Bone marrow (tissue), 2 donors: ENCODE measurements at regions not wholly inside any gene's neighbourhood (a gene's known extent, or its start where the extent isn't known, plus 50 kb on each side); places are given as distances from the start of the nearest gene placed in this dataset.

ENCODE experiments used
- DNase-seq, 2 donors: peaks; one replicate each; lab custom pipeline; 2025; lab: John Stamatoyannopoulos, UW

DNA sequence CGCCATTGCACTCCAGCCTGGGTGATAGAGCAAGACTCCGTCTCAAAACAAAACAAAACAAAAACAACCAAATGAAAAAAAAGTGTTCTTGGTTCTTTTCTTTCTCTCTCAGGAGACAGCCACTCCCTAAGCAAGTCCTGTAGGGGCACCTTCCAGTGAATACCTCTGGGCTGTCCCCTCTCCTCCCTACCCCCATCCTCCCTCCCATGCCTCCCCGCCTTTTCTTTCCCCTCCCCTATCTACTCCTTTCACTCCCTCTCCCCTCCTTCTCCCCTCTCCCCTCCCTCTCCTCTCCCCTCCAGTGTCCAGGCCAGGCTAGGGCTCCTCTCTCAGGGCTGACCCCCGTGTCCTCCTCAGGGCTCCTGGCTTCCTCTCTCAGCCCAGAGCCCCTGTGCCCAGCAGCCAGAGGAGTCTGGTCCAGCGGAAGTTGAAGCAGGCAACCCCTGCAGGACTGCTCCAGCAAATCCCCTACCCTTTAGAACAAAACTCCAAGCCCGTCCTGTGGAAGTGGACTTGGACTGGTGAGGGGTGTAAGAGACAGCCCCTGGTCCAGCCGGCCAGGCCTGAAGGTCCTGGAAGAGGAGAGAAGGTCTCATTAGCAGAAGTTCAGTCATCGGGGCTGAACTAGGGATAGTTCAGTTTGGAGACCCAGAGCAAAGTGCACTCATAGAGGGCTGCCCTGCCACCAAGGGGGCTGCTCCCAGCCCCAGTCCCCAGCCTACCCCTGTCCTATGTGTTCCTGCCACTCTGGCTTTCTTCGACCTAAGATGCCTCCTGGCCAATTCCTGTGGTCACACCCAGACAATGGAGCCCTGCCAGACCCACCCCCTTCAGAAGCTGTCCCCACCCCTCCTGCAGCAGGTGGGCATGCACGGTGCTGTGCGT, 79.8 kb upstream of the IQSEC1 start:
- DNase-seq = no peak

GRCh38 chr3:13150624-13151023, 77.4 kb upstream of the IQSEC1 start:
- DNase-seq = no peak

DNA sequence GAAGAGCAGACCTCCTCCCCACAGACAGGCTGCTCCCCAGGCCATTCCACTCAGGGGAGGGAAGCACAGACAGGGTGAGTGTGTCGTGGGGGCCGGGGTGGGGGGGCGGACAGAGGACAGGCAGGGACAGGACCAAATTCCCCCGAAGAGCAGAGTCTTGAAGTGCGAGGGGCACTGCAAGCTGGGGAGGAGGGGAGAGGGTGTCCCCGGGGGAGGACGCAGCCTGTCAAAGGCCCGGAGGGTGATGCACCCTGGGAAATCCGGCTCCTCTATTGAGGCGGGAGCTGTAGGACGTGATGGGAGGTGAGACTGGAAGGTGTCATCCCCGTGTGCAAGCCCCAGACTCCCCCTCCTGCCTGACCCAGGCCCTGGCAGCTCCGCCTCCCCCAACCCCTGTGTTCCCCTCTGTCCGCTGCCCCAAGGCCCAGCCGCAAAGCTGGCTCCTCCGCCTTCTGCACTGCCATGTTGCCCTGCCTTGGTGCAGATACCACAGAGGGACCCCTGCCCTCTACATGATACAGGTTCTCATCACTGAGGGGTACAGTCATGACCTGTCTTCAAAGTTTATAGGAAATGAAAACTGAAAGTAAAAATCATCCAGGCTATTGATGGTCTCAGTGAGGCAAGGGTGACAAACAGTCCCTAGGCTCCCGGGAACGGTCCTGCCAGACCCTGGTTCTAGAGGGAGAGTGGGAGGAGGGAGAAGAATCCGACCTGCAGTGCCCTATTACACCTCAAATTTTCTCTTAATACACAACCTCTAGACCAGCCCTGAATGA, 76.3 kb upstream of the IQSEC1 start:
- no peak for DNase-seq

DNA sequence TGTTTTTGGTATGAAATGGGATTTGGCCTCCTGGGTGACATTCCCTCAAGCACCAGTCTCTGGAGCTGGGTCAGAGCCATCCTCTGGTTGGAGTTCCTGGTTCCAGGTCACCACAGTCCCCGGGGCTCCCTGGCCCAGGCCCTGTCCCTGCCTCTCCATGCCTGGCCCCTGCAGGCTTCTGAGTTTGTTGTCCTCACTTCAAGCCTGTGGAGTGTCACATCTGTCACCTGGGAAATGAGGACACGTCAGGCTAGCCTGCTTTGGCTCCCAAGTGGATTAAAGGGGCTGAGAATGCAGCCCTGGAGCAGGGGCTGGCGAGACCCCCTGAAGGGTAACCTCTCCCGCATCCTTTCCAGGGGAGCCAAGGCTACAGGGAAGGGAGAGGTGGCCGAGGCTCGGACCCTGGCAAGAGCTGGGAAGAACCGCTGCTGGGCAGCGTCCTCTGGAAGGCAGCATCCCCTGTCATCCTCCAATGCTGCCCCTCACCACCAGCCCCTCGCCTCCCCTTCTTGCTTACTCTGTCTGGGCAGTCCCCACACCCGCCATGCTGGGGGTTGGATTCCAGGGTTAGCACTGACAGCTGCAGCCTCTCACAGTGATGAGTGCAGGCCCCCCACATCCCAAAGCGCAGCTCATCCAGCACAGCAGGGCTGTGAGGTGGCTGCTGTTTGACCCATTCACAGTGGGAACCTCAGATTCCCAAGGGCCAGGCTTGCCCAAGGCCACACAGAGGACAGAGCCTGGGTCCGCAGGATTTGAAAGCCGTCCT, 75.5 kb upstream of the IQSEC1 start:
- DNase-seq = no peak

DNA sequence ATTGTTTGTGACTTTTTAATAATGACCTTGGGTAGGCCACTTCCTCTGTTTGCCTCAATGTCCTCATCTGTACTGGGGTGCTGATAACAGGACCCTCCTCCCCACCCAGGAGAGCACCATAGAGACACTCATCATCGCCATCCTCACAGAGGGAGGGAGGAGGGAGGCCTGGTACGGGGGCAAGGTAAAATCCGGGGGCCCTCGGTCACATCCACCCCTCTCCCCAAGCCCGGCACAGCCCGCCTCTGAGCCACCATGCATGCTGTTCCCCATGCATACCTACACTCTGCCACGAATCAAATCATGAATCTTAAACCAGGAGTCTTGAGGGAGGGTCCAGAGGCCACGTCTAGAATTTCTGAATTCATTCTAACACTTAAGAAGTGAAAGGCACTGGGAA, 74.9 kb upstream of the IQSEC1 start:
- DNase-seq = no peak

GRCh38 chr3:13147344-13147743, 74.1 kb upstream of the IQSEC1 start:
- DNase-seq = no peak

DNA sequence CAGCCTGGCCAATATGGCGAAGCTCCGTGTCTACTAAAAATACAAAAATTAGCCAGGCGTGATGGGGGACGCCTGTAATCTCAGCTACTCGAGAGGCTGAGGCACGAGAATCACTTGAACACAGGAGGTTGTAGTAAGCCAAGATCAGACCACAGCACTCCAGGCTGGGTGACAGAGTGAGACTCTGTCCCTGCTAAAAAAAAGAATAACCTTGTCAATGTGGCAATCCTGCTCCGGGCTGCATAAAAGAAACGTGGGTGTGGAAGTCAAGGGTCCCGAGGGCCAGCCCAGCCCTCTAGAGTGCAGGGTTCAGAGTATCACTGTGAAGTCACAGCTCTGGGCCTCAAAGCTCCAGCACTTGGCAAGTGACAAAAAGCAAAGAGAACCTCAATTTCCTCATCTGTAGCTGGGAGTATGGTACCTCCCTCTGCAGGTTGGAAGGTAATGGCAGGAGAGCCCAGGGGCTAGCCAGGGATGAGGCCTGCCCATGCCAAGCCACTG, 73.5 kb upstream of the IQSEC1 start:
- no peak for DNase-seq

DNA sequence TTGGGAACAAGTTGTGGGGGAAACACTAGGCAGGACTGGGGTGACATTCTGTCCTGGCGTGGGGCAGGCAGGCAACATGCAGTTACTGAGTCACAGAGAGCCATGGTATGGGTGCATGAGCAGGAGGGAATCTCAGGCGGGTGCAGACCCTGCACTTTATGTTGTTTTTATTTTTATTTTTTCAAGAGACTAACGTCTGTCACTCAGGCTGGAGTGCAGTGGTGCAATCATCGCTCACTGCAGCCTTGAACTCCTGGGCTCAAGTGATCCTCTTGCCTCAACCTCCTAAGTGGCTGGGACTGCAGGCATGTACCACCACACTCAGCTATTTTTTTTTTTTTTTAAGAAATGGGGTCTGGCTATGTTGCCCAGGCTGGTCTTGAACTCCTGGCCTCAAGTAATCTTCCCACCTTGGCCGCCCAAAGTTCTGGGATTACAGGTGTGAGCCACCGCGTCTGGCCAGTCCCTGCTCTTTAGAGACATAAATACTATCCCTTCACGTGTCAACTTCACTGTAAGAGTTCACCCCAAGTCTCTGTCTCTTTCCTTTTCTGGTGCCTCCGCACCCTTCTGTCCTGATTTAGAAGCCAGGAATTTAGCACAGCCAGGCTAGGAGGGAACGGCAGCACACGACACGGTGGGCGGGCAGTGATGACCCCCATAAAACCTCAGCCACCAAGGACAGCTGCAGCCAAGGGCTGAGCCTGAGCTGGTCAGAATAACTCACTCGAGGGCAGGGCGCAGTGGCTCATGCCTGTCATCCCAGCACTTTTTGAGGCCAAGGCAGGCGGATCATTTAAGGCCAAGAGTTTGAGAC, 72.8 kb upstream of the IQSEC1 start:
- DNase-seq = no peak

GRCh38 chr3:13145131-13145825, 72.0 kb upstream of the IQSEC1 start:
- DNase-seq = no peak

DNA sequence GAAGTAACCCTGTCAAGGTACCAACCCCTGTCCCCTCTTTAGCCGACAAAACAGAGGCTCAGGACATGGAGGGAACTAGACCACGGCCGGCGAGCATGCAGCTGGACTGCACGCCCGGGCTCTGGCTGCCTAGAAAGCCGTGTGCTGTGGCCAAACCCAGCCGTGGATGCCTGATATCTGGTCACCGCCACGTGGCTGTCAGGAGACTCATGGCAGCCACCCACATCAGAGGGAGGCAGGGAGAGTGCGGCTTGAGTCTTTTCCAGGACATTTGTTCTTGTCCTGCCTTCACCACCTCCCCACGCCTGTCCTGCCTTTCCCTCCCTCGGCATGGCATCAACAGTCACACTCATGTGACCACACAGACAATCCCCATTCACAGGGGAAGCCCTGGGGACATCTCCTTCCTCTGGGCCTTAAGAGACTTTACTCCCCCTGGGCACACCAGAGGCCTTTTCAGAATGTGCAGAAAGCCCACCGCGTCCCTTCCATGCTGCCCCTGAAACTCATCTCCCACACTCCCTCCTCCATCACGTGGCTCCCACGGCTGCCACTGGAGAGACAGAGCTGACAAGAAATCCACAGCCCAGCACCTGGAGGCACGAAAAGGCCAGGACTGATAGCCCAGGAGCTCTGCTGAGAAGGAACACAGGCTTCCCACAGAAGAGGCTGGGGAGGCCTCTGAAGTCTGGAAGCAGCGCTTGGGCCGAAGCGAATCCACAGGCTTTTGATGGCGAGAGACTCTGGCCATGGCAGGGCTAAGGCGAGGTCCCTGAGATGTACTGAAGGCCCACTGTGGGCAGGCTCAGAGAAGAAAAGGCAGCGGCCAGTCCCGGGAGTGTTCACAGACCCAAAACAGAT, 71.2 kb upstream of the IQSEC1 start:
- no peak for DNase-seq

DNA sequence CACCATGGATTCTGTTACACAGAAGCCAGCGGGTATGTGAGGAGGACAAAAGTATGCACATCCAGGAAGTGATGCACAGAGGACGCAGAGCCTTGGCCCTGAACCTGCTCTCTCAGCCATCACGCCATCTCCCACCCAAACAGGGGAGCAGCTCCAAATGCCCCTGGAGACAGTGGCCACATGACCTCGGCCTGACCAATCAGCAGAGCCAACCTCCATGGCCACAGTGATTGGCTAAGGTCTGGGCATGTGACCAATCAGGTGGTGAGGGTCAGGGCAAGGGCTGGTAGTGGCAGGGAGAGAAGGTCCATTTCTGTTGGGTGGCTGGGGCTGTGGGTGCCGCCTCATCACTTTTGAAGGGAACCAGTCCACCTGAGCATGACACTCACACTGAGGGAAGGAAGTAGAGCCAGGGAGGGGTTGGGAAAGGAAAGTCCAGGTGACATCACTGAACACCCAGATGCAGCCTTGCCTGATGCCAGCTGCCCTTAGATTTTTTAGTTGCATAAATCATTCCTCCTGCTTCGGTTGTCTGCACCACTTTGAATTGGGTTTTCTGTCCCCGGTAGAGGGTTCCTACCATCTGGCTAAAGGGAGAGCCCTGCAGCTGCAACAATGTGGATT, 70.3 kb upstream of the IQSEC1 start:
- DNase-seq = no peak

GRCh38 chr3:13142552-13143380, 69.5 kb upstream of the IQSEC1 start:
- DNase-seq = no peak

- DNase-seq = no peak
Observed at GRCh38 chr3:13141991-13142412, 68.8 kb upstream of the IQSEC1 start.

DNA sequence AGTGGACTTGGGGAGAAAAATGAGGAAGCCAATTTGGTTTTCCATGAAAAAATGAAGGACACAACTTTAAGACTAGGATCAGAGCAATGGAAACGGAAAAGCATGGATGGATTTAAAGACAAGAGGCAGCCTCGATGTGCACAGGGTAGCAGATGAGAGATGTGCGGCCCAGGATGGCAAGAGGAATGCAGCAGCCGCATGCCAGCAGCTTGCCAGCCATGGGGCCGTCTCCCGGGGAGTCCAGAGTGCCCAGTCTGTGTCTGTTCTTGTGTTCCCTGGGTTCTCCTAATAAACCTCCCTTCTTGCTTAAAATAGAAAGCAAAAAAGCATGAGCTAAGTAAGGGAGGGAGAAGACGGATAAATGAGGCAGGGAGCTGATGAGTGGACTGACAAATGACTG, 68.0 kb upstream of the IQSEC1 start:
- no peak for DNase-seq

- no peak for DNase-seq
Observed at GRCh38 chr3:13140596-13140995, 67.4 kb upstream of the IQSEC1 start.

GRCh38 chr3:13139471-13140065, 66.3 kb upstream of the IQSEC1 start:
- no peak for DNase-seq

GRCh38 chr3:13138833-13139145, 65.6 kb upstream of the IQSEC1 start:
- DNase-seq = no peak
